Activated CD8-positive, alpha-beta T cell treated with anti-CD3 and anti-CD28 coated beads for 36 hours (primary cell): ENCODE measurements at regions not wholly inside any gene's neighbourhood (a gene's known extent, or its start where the extent isn't known, plus 50 kb on each side); places are given as distances from the start of the nearest gene placed in this dataset.

Experiments
- ATAC-seq: fragments of 200-7000 bp; cut with Tn5 transposase; one replicate; pipeline ENCODE4 v1.10.0; 2021; ENCODE audit warnings: mild to moderate bottlenecking, moderate library complexity
- CTCF ChIA-PET: fragments of 350-600 bp; sonication (Branson Sonifier 250); formaldehyde crosslinking; loops from one replicate; lab custom pipeline; 2021; ENCODE audit warnings: antibody characterized with exemption; lab: Charles Lee
- POLR2A ChIA-PET: fragments of 350-600 bp; sonication (Branson Sonifier 250); formaldehyde crosslinking; loops from one replicate; lab custom pipeline; 2021; ENCODE audit warnings: antibody characterized with exemption; lab: Charles Lee
- DNase-seq: peaks from one replicate; pipeline ENCODE4 v3.0.0-alpha.2; 2020
- H3K27ac Mint-ChIP-seq: one replicate; pipeline ENCODE4 v1.8.0; 2021; ENCODE audit warnings: mild to moderate bottlenecking, mixed read lengths
- H3K27me3 Mint-ChIP-seq: one replicate; pipeline ENCODE4 v1.8.0; 2021; ENCODE audit warnings: mixed read lengths
- H3K36me3 Mint-ChIP-seq: one replicate; pipeline ENCODE4 v1.8.0; 2021; ENCODE audit warnings: low read depth, mixed read lengths
- H3K4me1 Mint-ChIP-seq: one replicate; pipeline ENCODE4 v1.8.0; 2021; ENCODE audit warnings: low read depth, mixed read lengths
- H3K4me3 Mint-ChIP-seq: one replicate; pipeline ENCODE4 v1.8.0; 2021; ENCODE audit warnings: mild to moderate bottlenecking, moderate library complexity, mixed read lengths
- H3K9me3 Mint-ChIP-seq: one replicate; pipeline ENCODE4 v1.8.0; 2021; ENCODE audit warnings: mixed read lengths
- CTCF ChIP-seq: fragments of 200-600 bp; IDR thresholded peaks from one replicate; pipeline ENCODE4 v1.8.0; 2022; ENCODE audit warnings: antibody characterized with exemption, mild to moderate bottlenecking
- intact Hi-C: fragments of 100-400 bp; cut with micrococcal nuclease; formaldehyde crosslinking; loops from one replicate; pipeline ENCODE4 v1.10.0; 2022

DNA sequence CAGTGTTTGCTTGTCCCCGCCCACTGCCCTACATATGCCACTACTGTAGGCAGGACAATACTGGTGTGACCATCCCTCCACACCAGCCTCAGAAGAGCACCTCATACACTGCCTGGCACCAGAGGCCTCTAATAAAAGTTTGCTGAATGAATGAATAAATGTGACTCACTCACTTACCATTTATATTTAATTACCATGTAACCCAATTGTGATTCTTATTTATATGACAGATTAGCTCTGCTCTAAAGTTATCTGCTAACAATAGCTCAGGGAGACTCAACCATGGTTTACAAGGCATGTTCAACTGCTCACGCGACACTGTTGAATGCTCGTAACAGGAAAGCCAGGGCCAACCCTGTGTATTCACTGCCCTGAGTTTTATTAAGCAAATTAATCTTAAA is 66.0 kb upstream of the DOCK9 start:
- ChIA-PET CTCF (interaction anchor here (1.1 to 3.3 kb wide), 7 partner anchors 11 to 223 kb away, joined by 3 to 26 read pairs (median 3); no protein-coding TSS in a partner anchor), POLR2A (interaction anchor here (0.8 to 1.5 kb wide), 4 partner anchors 13 to 189 kb away, joined by 3 to 4 read pairs (median 3); no protein-coding TSS in a partner anchor)
- Mint-ChIP-seq H3K27me3 (no peaks in the 10 kb centered on the region), H3K27ac (no peak overlapping the region), H3K4me1 (peaks cover 81% of the 10 kb centered on the region), H3K36me3 (peaks cover 2% of the 10 kb centered on the region), H3K4me3 (no peak overlapping the region), H3K9me3 (no peaks in the 10 kb centered on the region)
- TF ChIP-seq CTCF: no peak
- DNase-seq: no peak
- intact Hi-C loops: no loop called here
- ATAC-seq: no peak

- intact Hi-C loops: no loop called here
Observed at GRCh38 chr13:99044764-99045163, 66.9 kb upstream of the DOCK9 start.

GRCh38 chr13:99045396-99045795 is 67.5 kb upstream of the DOCK9 start:
- POLR2A ChIA-PET: interaction anchor here (1.0 to 1.1 kb wide), 2 partner anchors 38 to 59 kb away, joined by 3 read pairs; no protein-coding TSS in a partner anchor
- intact Hi-C loops: no loop called here
- Mint-ChIP-seq H3K4me1 (peaks cover 86% of the 10 kb centered on the region), H3K27me3 (no peaks in the 10 kb centered on the region), H3K27ac (peak overlapping the region; percentile 86), H3K36me3 (peaks cover 5% of the 10 kb centered on the region), H3K4me3 (peak overlapping the region; percentile 18), H3K9me3 (no peaks in the 10 kb centered on the region)
- TF ChIP-seq CTCF: no peak
- ATAC-seq: no peak
- no peak for DNase-seq
- CTCF ChIA-PET: interaction anchor here (1.2 to 3.3 kb wide), 3 partner anchors 12 to 17 kb away, joined by 3 to 26 read pairs (median 10); no protein-coding TSS in a partner anchor

More at GRCh38 chr13:99044764-99045163, 66.9 kb upstream of the DOCK9 start:
- Mint-ChIP-seq H3K9me3 (no peaks in the 10 kb centered on the region), H3K4me1 (peaks cover 84% of the 10 kb centered on the region), H3K36me3 (peaks cover 2% of the 10 kb centered on the region), H3K4me3 (no peak overlapping the region), H3K27me3 (no peaks in the 10 kb centered on the region), H3K27ac (peak overlapping the region; percentile 31)
- CTCF ChIA-PET: interaction anchor here (1.1 to 3.3 kb wide), 6 partner anchors 11 to 222 kb away, joined by 3 to 26 read pairs (median 4); no protein-coding TSS in a partner anchor
- ATAC-seq: no peak
- DNase-seq: no peak
- POLR2A ChIA-PET: interaction anchor here (1.0 to 1.1 kb wide), 2 partner anchors 39 to 57 kb away, joined by 3 read pairs; no protein-coding TSS in a partner anchor
- TF ChIP-seq CTCF: no peak

DNA sequence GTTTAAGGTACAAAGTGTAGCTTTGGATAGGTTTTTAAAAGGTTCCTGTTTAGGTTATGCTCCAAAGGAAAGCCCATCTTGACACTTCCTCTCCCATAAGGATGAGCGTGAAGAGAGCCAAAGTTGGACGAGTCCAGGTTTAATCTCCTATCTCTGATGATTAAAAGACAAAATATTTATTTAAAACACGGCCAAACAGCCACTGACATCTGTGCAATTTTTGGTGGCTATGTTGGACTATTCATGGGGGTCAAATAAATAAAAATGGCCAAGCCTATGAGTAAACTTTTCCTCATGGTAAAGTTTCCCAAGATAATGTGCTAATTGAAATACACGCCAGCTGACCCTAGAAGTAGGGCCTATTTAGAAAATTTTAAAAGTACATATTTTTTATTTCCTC is 69.0 kb upstream of the DOCK9 start:
- TF ChIP-seq CTCF: no peak
- CTCF ChIA-PET: interaction anchor here (1.0 to 2.1 kb wide), 2 partner anchors 19 to 40 kb away, joined by 5 to 10 read pairs; no protein-coding TSS in a partner anchor
- H3K27ac Mint-ChIP-seq: peak overlapping the region; percentile 86
- peaks cover 88% of the 10 kb centered on the region for H3K4me1 Mint-ChIP-seq
- intact Hi-C loops: no loop called here
- peaks cover 5% of the 10 kb centered on the region for H3K36me3 Mint-ChIP-seq
- no peak for ATAC-seq
- peak overlapping the region; percentile 51 for H3K4me3 Mint-ChIP-seq
- DNase-seq: no peak
- no peaks in the 10 kb centered on the region for H3K27me3 Mint-ChIP-seq
- no peaks in the 10 kb centered on the region for H3K9me3 Mint-ChIP-seq
- POLR2A ChIA-PET: interaction anchor here (0.7 to 1.3 kb wide), 4 partner anchors 9 to 78 kb away, joined by 3 to 5 read pairs (median 4); no protein-coding TSS in a partner anchor

- POLR2A ChIA-PET: interaction anchor here (1.2 to 1.9 kb wide), 5 partner anchors 8 to 59 kb away, joined by 3 to 12 read pairs (median 3); no protein-coding TSS in a partner anchor
- intact Hi-C loops: loop anchor here (5.0 kb wide), 1 partner anchor 36 kb away; no protein-coding TSS in a partner anchor
- no peak for TF ChIP-seq CTCF
- Mint-ChIP-seq H3K4me3 (peak overlapping the region; percentile 40), H3K4me1 (peaks cover 81% of the 10 kb centered on the region), H3K27me3 (no peaks in the 10 kb centered on the region), H3K36me3 (peaks cover 8% of the 10 kb centered on the region), H3K9me3 (no peaks in the 10 kb centered on the region), H3K27ac (peak overlapping the region; percentile 84)
- CTCF ChIA-PET: interaction anchor here (1.0 to 1.4 kb wide), 6 partner anchors 11 to 215 kb away, joined by 3 to 5 read pairs (median 4); no protein-coding TSS in a partner anchor
- DNase-seq: no peak
- no peak for ATAC-seq
Observed at GRCh38 chr13:99050983-99051488, 73.2 kb upstream of the DOCK9 start.
